ENCODE measurements at regions not wholly inside any gene's neighbourhood (a gene's known extent, or its start where the extent isn't known, plus 50 kb on each side); places are given as distances from the start of the nearest gene placed in this dataset.
"Not testable (repeated sequence)": the region's sequence is repeated elsewhere in the genome, so short reads cannot be mapped to it uniquely, and the experiment has no call there.

- DNase-seq (ENCODE audit: low read depth in 2 of 2), result not testable (repeated sequence)
Measured at GRCh38 chr22:22296047-22296446, 51.5 kb downstream of the VPREB1 start.

DNA sequence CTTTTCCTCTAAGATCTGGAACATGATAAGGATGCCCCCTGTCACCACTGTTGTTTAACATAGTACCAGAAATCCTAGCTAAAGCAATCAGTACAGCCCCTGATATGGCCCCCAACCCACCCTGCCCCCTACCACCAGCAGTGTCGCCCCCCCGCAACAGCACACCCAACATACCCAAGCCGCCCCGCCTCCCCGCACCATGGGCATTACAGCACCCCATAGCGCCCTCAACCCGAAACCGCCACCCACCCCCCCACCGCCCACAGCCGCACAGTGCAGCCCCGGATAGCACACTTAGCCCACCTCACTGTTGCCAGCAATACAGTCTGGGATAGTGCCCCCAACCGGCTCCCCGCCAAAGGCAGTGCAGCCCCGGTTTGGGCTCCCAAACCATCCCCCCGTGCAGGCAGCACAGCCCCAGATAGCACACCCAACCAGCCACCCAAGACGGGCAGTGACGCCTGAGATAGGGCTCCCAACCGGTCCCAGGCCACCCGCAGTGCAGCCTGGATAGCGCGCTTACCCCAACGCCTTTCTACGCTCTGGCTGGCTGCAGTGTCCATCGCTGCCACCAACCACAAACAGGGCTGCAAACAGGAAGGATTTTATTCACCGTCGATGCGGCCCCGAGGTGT, 52.7 kb downstream of the VPREB1 start:
- not testable (repeated sequence) for DNase-seq (ENCODE audit: low read depth in 2 of 2)

DNA sequence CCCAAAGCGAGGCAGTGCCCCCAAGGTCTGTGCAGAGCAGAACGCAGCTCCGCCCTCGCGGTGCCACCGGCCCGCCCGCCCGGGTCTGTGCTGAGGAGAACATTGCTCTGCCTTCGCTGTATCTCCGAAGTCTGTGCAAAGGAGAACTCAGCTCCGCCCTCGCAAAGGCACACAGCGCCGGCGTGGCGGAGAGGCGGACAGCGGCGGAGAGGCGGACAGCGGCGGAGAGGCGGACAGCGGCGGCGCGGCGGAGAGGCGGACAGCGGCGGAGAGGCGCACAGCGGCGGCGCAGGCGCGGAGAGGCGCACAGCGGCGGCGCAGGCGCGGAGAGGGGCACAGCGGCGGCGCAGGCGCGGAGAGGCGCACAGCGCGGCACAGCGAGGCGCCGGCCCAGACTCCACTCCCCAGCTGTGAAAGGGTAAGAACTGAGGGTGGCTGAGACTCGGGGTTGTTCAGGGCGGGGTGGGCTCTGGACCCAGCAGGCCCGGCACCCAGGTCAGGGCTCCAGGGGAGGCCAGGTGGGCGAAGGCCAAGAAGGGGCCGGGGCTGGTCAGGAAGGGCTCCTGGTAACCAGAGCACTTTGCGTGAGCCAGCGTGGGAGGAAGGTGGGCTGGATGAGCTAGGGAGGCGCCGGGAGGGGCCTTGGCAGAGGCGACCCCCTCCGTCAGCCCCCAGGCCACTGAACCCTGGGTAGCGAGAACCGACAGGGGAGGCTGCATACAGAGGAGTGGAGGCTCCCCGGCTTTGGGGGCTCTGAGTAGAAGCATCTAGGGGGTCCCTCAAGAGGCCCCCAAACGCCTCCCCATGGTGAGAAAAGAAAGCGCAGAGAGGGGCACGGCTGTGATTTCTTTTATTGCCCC, 53.4 kb downstream of the VPREB1 start:
- DNase-seq (ENCODE audit: low read depth in 2 of 2), result peak in 1 of 2 experiments; percentile 27

DNA sequence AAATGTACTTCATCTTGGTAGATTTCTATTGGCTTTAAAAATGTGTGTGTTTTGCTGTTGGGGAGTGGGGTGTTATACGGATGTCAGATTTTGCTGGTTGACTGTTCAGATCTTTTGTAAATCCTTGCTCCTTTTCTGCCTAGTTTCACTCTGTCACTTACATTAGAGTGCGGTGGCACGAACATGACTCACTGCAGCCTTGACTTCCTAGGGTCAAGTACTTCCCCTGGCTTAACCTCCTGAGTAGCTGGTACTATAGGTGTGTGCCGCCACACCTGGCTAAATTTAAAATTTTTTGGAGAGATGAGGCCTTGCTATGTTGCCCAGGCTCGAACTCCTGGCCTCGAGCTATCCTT, 54.0 kb downstream of the VPREB1 start:
- not testable (repeated sequence) for DNase-seq (ENCODE audit: low read depth in 2 of 2)

GRCh38 chr22:22300511-22300910, 55.9 kb downstream of the VPREB1 start:
- DNase-seq (ENCODE audit: low read depth in 2 of 2), result not testable (repeated sequence)

DNA sequence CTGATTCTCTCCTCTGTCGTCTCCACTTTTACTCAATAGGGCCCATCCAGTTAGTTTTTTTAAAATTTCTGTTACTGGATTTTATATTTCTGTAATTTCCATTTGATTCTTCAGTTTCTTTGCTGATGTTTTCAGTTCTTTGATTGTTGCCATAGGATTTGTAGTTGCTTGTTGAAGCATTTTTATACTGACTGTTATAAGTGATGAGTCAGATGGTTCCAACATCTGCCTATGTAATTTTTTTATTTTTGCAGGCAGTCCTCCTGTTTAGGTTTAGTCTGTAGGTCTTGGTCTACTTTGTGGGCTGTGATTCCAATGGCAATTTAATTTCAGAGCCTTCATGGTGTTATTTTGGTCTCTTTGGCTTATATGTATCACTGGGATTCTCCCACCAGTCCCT, 56.4 kb downstream of the VPREB1 start:
- DNase-seq (ENCODE audit: low read depth in 2 of 2), result not testable (repeated sequence)

DNA sequence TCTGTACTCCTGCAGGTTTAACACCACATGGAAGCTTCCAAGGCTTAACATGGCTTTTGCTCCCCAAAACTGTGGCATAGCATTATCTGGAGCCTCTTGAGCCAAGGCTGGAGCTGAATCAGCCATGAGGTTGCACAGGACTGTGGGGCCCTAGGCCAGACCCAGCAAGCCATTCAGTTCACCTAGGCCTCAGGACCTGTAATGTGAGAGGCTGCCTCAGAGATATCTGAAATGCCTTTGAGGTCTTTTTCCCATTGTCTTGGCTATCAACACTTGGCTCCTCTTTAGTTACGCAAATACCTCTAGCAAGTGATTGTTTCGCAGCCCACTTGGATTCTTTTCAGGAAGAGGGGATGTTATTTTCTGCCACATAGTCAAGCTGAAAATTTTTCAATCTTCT, 72.0 kb downstream of the VPREB1 start:
- DNase-seq (ENCODE audit: low read depth in 2 of 2), result no peak

DNA sequence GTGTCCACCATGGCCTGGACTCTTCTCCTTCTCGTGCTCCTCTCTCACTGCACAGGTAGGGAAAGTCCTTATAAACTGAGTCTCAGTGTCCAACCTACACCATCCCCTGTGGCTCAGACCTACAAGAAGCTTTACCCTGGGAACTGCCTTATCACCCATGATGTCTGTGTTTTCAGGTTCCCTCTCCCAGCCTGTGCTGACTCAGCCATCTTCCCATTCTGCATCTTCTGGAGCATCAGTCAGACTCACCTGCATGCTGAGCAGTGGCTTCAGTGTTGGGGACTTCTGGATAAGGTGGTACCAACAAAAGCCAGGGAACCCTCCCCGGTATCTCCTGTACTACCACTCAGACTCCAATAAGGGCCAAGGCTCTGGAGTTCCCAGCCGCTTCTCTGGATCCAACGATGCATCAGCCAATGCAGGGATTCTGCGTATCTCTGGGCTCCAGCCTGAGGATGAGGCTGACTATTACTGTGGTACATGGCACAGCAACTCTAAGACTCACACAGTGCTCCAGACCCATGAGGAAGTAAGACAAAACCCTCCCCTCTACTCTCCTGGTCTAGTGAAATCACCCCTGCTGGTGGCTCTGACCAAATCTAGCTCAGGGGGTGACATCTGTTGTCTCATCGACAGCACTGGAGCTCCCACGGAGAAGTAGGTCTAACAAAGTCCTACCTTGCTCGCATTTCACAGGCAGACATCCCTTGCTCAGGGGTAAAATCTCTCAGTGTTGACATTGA, 74.3 kb downstream of the VPREB1 start:
- DNase-seq (ENCODE audit: low read depth in 2 of 2), result no peak

GRCh38 chr22:22321743-22322611, 77.4 kb downstream of the VPREB1 start:
- DNase-seq (ENCODE audit: low read depth in 2 of 2), result peak in 1 of 2 experiments; percentile 6

DNA sequence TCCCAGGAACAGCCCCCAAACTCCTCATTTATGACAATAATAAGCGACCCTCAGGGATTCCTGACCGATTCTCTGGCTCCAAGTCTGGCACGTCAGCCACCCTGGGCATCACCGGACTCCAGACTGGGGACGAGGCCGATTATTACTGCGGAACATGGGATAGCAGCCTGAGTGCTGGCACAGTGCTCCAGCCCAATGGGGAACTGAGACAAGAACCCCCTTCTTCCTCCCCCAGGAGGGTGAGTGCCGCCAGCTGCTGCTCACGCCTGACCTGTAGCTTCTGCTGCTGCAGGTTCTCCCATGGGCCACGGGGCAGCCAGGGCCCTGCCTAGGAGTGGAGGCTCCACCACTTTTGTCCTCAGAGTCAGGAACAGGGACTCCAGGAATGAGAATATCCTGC, 78.2 kb downstream of the VPREB1 start:
- DNase-seq (ENCODE audit: low read depth in 2 of 2), result no peak

- no peak for DNase-seq (ENCODE audit: low read depth in 2 of 2)
Measured at GRCh38 chr22:22327723-22328122, 83.1 kb downstream of the VPREB1 start.

GRCh38 chr22:22329792-22330191, 85.2 kb downstream of the VPREB1 start:
- DNase-seq (ENCODE audit: low read depth in 2 of 2), result no peak

DNA sequence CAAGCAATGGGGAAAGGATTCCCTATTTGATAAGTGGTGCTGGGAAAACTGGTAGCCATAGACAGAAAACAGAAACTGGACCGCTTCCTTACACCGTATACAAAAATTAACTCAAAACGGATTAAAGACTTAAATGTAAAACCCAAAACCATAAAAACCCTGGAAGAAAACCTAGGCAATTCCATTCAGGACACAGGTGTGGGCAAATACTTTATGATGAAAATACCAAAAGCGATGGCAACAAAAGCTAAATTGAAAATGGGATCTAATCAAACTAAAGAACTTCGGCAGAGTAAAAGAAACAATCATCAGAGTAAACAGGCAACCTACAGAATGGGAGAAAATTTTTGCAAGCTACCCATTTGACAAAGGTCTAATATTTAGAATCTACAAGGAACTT, 91.1 kb downstream of the VPREB1 start:
- not testable (repeated sequence) for DNase-seq (ENCODE audit: low read depth in 2 of 2)

GRCh38 chr22:22336333-22336732, 91.7 kb downstream of the VPREB1 start:
- DNase-seq (ENCODE audit: low read depth in 2 of 2), result not testable (repeated sequence)

DNA sequence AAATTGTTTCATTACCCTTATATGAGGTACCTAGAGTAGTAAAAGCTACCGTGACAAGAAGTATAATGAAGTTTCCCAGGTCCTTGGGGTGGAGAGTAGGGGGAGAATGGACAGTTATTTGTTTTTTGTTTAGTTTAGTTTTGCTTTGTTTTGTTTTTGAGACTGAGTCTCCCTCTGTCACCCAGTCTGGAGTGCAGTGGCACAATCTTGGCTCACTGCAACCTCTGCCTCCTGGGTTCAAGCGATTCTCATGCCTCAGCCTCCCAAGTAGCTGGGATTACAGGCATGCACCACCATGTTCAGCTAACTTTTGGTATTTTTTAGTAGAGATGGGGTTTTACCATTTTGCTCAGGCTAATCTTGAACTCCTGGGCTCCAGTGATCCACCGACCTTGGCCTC, 94.2 kb downstream of the VPREB1 start:
- DNase-seq (ENCODE audit: low read depth in 2 of 2), result not testable (repeated sequence)

- DNase-seq (ENCODE audit: low read depth in 2 of 2), result no peak
Measured at GRCh38 chr22:22341736-22342135, 97.2 kb downstream of the VPREB1 start.

DNA sequence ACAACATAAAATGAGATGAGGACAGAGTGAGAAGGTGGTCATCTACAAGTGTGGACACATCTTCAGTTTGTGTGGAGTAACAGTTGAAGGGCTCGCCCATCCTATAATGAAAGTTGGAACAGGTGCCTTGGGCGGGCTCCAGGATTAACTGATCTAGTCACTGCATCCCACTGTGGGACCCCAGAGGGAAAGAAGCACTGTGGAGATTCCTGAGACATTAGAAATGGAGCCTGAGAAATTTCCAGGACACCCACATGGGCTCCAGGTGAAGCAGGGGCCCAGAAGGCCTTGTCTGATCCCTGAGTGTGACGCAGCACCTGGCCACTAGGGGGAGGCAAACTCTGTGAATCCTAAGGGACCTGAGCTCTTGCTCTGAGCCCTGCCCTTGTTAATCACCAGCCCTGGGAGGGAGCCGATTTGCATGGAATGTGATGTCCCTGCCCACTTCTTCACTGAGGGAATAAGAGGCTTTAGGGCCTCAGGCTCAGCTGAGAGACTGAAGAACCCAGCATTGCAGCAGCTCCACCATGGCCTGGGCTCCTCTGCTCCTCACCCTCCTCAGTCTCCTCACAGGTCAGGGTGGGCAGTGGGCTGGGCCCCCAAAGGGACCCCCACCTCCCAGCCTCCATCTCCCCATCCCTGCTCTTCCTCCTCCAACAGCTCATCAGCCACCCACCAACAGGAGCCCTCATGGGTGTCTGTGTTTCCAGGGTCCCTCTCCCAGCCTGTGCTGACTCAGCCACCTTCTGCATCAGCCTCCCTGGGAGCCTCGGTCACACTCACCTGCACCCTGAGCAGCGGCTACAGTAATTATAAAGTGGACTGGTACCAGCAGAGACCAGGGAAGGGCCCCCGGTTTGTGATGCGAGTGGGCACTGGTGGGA, 98.4 kb downstream of the VPREB1 start:
- no peak for DNase-seq (ENCODE audit: low read depth in 2 of 2)

DNA sequence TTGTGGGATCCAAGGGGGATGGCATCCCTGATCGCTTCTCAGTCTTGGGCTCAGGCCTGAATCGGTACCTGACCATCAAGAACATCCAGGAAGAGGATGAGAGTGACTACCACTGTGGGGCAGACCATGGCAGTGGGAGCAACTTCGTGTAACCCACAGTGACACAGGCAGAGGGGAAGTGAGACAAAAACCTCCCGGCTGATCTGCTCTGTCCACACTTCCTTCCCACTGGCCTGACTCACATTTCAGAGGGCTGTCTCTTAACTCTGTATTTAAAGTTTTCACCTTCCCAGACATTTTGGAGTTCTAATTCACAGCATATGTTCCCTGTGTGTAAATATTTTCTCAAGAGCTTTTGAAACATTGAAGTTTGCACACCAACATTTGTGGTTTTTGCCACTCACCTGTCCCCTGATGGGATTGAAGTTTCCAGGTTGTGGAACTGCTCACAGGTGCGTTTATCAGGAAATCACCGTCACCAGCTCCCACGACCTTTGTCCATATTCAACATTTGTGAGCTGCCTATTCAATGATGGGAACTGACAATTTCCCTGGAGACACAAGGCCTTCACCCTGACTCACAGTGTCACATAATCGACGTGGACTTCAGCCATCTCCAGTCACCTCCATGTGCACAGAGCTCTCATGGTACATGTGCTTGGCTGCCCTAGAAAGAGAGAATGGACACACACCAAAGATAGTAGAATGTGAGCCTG, 99.2 kb downstream of the VPREB1 start:
- DNase-seq (ENCODE audit: low read depth in 2 of 2), result no peak

GRCh38 chr22:22344430-22344829, 99.8 kb downstream of the VPREB1 start:
- no peak for DNase-seq (ENCODE audit: low read depth in 2 of 2)

DNA sequence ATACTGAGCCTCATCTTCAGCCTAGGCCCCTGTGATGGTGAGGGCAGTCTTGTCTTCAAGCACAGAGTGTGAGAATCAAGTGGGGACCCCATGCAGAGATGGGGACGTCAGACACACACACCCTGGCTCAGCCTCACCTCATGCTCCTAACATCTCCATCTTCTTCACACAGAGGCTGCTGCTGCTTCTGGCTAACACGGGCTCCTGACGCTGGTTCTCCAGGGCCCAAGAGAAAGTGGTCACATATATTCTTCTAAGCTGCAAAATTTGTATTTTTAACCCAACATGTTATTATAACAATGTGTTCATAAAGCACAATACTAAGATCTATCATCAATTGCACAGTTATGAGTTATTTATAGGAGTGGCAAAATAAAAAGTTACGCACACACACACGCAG, 101.2 kb downstream of the VPREB1 start:
- no peak for DNase-seq (ENCODE audit: low read depth in 2 of 2)
